C4-2B (cell line): ENCODE measurements at regions not wholly inside any gene's neighbourhood (a gene's known extent, or its start where the extent isn't known, plus 50 kb on each side); places are given as distances from the start of the nearest gene placed in this dataset.

Experiments
- ZFX ChIP-seq: fragments of 450-650 bp; IDR thresholded peaks from 2 replicates; pipeline ENCODE4 v1.6.1; 2017
- TF ChIP-seq, protein P1 (sequence below): fragments of 450-650 bp; conservative IDR thresholded peaks from 2 replicates; pipeline ENCODE4 v1.5.1; 2017; ENCODE audit warnings: mild to moderate bottlenecking

- TF ChIP-seq, protein P1, sequence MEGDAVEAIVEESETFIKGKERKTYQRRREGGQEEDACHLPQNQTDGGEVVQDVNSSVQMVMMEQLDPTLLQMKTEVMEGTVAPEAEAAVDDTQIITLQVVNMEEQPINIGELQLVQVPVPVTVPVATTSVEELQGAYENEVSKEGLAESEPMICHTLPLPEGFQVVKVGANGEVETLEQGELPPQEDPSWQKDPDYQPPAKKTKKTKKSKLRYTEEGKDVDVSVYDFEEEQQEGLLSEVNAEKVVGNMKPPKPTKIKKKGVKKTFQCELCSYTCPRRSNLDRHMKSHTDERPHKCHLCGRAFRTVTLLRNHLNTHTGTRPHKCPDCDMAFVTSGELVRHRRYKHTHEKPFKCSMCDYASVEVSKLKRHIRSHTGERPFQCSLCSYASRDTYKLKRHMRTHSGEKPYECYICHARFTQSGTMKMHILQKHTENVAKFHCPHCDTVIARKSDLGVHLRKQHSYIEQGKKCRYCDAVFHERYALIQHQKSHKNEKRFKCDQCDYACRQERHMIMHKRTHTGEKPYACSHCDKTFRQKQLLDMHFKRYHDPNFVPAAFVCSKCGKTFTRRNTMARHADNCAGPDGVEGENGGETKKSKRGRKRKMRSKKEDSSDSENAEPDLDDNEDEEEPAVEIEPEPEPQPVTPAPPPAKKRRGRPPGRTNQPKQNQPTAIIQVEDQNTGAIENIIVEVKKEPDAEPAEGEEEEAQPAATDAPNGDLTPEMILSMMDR: no peak
- no peak for TF ChIP-seq ZFX
Observed at GRCh38 chr2:71938108-71938507, 209.6 kb downstream of the CYP26B1 start.
